Activated CD4-positive, alpha-beta T cell treated with anti-CD3 and anti-CD28 coated beads, Interleukin-2, amount 50 U/mL, for 48 hours (primary cell): ENCODE measurements at regions not wholly inside any gene's neighbourhood (a gene's known extent, or its start where the extent isn't known, plus 50 kb on each side); places are given as distances from the start of the nearest gene placed in this dataset.
"Not testable (repeated sequence)": the region's sequence is repeated elsewhere in the genome, so short reads cannot be mapped to it uniquely, and the experiment has no call there.

Experiments used
- DNase-seq, 2 experiments: peaks; one replicate each; pipeline ENCODE4 v3.0.0-alpha.2; 2020

DNA sequence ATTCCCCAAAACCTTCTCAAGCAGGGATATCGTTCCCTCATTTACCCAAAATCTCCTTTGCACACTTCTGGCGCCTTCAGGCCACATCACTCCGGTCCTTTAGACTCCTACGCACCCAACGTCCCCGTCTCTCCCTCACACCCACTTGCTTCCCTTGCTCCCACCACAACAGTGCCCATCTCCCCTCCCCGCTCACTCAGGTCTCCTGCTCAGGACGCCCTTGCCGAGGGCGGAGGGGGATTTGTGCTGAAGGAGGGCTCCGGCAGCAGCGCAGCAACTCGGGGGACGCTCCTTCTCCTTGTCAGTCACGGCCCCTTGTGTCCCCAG lies 71.6 kb downstream of the PCMTD2 start:
- not testable (repeated sequence) for DNase-seq

DNA sequence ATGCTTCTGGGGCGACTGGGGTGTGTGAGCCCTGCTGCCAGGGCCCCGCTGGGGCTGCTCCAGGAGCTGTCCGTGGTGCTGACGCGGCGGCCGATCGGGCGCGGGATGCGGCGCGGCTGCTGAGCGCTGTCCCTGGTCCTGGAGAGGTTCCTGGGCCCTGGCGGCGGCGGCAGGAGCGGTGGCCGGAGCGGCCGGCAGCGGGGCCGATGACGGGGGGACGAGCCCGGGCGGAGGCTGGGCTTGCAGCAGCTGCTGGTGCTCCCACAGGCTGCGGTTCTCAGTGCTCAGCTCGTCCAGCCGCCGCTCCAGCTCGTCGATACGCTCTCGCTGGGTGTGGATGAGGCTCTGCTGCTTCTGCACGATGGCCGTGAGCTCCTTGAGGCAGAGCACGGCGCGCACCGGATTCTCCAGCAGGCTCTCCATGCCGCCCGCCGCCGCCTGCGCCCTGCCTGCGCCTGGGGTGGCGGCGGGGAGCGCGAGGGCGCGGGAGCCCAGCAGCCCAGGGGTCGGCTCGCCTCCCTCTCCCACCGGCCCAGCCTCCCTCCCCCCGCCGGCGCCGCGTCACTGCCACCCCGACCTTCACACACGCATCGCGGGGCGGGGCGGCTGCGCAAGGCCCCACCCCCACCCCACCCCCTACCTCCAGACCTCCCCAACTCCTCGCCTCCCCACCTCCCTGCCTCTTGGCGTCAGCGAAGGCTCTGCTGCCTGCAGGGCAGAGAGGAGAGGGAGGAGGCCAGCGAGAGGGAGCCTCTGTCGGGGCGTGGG lies 72.2 kb downstream of the PCMTD2 start:
- DNase-seq = peak; percentile 36 to 52

DNA sequence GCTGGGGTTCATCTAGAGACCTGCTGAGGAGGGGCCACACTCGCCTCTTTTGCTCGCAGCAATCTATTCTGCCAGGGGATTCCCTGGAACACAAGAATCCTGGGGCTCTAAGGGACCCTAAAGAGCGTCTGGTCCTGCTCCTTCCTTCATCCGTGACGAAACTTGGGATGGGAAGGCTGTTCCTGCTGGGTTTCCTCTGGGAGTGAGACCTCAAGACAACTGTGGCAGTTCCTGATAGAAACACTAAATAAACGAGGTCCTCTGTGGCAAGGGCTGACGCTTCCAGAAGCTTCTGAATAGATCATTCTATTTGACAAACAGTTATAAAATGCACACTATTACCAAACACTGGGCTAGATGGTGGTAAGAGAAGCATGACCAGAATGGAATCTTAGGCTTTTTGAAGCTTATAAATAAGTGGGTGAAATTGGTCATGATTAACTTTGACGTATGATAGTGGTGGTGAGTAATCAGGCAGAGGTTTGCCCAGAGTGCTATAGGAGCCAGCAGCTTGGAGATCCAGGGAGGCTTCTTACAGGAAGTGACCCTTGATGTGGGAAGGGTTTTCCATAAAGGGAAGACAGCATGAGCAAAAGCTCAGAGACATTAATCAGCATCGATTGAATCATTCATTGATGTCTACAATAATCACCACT lies 73.2 kb downstream of the PCMTD2 start:
- DNase-seq = peak in 1 of 2 experiments; percentile 19

DNA sequence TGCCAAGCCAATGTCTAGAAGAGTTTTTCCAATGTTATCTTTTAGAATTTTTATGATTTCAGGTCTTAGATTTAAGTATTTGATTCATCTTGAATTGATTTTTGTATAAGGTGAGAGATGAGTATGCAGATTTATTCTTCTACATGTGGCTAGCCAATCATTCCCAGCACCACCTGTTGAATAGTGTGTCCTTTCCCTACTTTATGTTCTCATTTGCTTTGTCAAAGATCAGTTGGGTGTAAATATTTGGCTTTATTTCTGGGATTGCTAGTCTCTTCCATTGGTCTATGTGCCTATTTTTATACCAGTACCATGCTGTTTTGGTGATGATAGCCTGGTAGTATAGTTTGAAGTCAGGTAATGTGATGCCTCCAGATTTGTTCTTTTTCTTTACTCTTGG lies 77.1 kb downstream of the PCMTD2 start:
- DNase-seq = not testable (repeated sequence)
